GM12864 (cell line): ENCODE measurements at regions not wholly inside any gene's neighbourhood (a gene's known extent, or its start where the extent isn't known, plus 50 kb on each side); places are given as distances from the start of the nearest gene placed in this dataset.
"Not testable (repeated sequence)": the region's sequence is repeated elsewhere in the genome, so short reads cannot be mapped to it uniquely, and the experiment has no call there.

ENCODE experiments used
- DNase-seq: peaks from one replicate; pipeline ENCODE4 v3.0.0-alpha.2; 2011; ENCODE audit warnings: low read depth
- H3K4me3 ChIP-seq: 2 replicates; pipeline ENCODE4 v1.5.1; 2011; ENCODE audit warnings: mild to moderate bottlenecking, low read depth, low read length, control low read depth
- CTCF ChIP-seq: IDR thresholded peaks from 2 replicates; pipeline ENCODE4 v1.5.1; 2011; ENCODE audit warnings: low read depth, mild to moderate bottlenecking, moderate library complexity, low read length, control low read depth, inconsistent platforms; ENCODE audit errors: missing control alignments

GRCh38 chr4:127006446-127006877, 626.3 kb upstream of the INTU start:
- DNase-seq, result no peak
- no peak for TF ChIP-seq CTCF
- no peak overlapping the region for H3K4me3 ChIP-seq

DNA sequence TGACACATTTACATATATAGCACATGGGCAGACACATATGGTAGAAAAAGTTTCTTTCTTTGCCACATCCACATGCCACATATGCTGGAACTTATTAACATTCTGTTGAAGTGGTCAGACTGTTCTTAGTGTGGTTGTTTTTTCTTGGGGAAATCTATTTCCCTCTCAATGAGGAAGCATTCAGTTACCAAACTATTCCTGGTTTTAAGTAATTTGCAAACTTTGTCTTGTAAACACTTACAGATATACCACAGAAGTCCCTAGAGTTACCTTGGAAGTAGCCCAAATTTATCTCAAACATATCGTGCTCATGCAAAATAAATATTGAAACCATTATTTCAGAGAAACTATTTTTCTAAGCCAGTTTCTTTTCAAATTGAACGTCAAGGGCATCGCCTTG, 625.5 kb upstream of the INTU start:
- TF ChIP-seq CTCF, result no peak
- H3K4me3 ChIP-seq, result no peak overlapping the region
- no peak for DNase-seq

DNA sequence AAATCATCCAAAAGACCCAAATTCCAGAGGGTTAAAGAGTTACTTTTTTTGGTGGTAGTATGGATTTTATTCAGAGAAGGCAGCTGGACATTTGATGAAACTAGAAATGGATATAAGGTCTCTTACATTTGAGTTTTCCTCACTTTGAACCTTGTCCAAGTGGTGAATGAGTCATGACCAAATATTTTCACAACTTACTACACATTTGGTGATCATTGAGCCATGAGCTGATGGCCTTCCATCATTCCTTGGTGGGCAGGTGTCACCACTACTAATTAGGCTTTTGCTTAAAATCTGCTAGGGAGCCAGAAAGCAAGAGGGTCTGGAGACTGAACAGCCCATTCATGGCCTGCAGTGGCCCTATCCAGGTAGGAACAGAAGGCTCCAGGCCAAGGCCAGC, 620.2 kb upstream of the INTU start:
- H3K4me3 ChIP-seq, result no peak overlapping the region
- TF ChIP-seq CTCF, result no peak
- DNase-seq, result no peak

DNA sequence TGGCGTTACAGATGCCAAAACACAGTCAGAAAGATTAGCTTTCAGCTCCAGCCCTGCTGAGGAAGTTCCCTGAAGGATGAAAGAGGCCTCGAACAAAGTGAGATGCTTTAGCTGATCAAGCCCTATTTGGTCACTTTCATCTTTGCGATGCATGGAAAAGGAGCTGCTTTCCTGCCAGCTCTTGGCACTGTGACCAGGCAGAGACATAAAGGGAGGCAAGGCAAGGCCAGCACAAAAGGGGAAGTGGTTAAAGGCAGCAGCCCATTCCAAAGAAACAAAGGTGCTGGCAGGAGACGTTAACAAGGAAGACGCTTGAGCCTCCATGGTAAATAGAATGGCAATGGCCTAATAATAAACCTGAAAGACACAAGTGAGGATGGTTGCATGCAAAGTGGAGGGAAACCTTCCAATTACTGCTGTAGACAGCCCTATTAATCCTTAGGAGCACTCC, 617.1 kb upstream of the INTU start:
- no peak overlapping the region for H3K4me3 ChIP-seq
- DNase-seq, result no peak
- no peak for TF ChIP-seq CTCF

GRCh38 chr4:127018381-127018780, 614.4 kb upstream of the INTU start:
- H3K4me3 ChIP-seq, result no peak overlapping the region
- TF ChIP-seq CTCF, result no peak
- DNase-seq, result no peak

DNA sequence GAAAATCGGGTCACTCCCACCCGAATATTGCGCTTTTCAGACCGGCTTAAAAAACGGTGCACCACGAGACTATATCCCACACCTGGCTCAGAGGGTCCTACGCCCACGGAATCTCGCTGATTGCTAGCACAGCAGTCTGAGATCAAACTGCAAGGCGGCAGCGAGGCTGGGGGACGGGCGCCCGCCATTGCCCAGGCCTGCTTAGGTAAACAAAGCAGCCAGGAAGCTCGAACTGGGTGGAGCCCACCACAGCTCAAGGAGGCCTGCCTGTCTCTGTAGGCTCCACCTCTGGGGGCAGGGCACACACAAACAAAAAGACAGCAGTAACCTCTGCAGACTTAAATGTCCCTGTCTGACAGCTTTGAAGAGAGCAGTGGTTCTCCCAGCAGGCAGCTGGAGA, 611.9 kb upstream of the INTU start:
- not testable (repeated sequence) for DNase-seq, H3K4me3 ChIP-seq

DNA sequence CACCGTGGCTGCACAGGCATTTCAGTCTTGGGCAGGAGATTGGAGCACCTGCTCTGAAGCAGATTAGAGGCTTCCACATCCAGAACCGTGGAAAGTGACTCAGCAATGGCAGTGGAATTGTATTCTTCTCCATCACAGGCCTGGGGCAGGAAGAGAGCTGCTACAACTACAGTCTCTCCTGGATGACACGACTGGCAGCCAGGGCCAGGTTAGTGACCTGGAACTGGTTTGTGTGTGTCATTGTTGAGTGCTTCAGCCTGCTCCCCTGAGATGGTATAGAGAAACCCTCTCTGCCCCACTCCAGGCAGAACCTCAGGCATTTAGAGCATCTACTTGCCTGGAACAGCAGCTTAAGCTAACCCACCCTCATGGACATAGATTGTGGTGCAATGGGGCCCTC, 596.5 kb upstream of the INTU start:
- H3K4me3 ChIP-seq, result no peak overlapping the region
- DNase-seq, result no peak
- TF ChIP-seq CTCF, result no peak

GRCh38 chr4:127045861-127046260, 586.9 kb upstream of the INTU start:
- no peak for TF ChIP-seq CTCF
- DNase-seq, result no peak
- H3K4me3 ChIP-seq, result no peak overlapping the region
